H9 (cell line): ENCODE measurements at regions not wholly inside any gene's neighbourhood (a gene's known extent, or its start where the extent isn't known, plus 50 kb on each side); places are given as distances from the start of the nearest gene placed in this dataset.

Experiments used
- DNase-seq: peaks from one replicate; pipeline ENCODE4 v3.0.0-alpha.2; 2017
- H2AFZ ChIP-seq: one replicate; pipeline ENCODE4 v1.6.1; 2013; ENCODE audit warnings: mild to moderate bottlenecking, low read length, control low read depth, moderate library complexity
- H2AK5ac ChIP-seq: 2 replicates; pipeline ENCODE4 v1.6.1; 2013; ENCODE audit warnings: low read length, control low read depth, mixed read lengths; ENCODE audit not compliant: insufficient read length
- H2BK120ac ChIP-seq: one replicate; pipeline ENCODE4 v1.6.1; 2013; ENCODE audit warnings: low read depth, mild to moderate bottlenecking, low read length, control low read depth, inconsistent platforms; ENCODE audit not compliant: poor library complexity, severe bottlenecking
- H2BK12ac ChIP-seq: 2 replicates; pipeline ENCODE4 v1.6.1; 2013; ENCODE audit warnings: low read length, control low read depth, mixed read lengths, low read depth; ENCODE audit not compliant: insufficient read length
- H2BK15ac ChIP-seq: 2 replicates; pipeline ENCODE4 v1.6.1; 2013; ENCODE audit warnings: low read depth, low read length, control low read depth
- H2BK20ac ChIP-seq: one replicate; pipeline ENCODE4 v1.6.1; 2013; ENCODE audit warnings: low read depth, mild to moderate bottlenecking, low read length, control low read depth, inconsistent platforms; ENCODE audit not compliant: poor library complexity, severe bottlenecking
- H2BK5ac ChIP-seq: 2 replicates; pipeline ENCODE4 v1.6.1; 2013; ENCODE audit warnings: low read length, control low read depth, mixed read lengths; ENCODE audit not compliant: insufficient read length
- H3K14ac ChIP-seq: 2 replicates; pipeline ENCODE4 v1.6.1; 2013; ENCODE audit warnings: low read length, control low read depth; ENCODE audit not compliant: insufficient read depth
- H3K18ac ChIP-seq: 2 replicates; pipeline ENCODE4 v1.6.1; 2013; ENCODE audit warnings: low read depth, mild to moderate bottlenecking, mixed read lengths, low read length, control low read depth; ENCODE audit not compliant: insufficient read length
- H3K23ac ChIP-seq: 2 replicates; pipeline ENCODE4 v1.6.1; 2013; ENCODE audit warnings: low read length, control low read depth, mixed read lengths, low read depth; ENCODE audit not compliant: insufficient read length
- H3K23me2 ChIP-seq: 2 replicates; pipeline ENCODE4 v1.6.1; 2013; ENCODE audit warnings: low read depth, mild to moderate bottlenecking, mixed read lengths, low read length, control low read depth; ENCODE audit not compliant: insufficient read length, poor library complexity, severe bottlenecking
- H3K27ac ChIP-seq: 2 replicates; pipeline ENCODE4 v1.5.1; 2013; ENCODE audit warnings: low read length, control low read depth, mixed read lengths, low read depth; ENCODE audit not compliant: insufficient read length
- H3K27me3 ChIP-seq: 2 replicates; pipeline ENCODE4 v1.6.1; 2013; ENCODE audit warnings: low read length, control low read depth, inconsistent platforms; ENCODE audit not compliant: insufficient read depth
- H3K4ac ChIP-seq: 2 replicates; pipeline ENCODE4 v1.6.1; 2013; ENCODE audit warnings: low read depth, mild to moderate bottlenecking, control low read depth, inconsistent platforms, low read length, moderate library complexity
- H3K4me1 ChIP-seq: 2 replicates; pipeline ENCODE4 v1.6.1; 2013; ENCODE audit warnings: low read length, control low read depth, inconsistent platforms; ENCODE audit not compliant: insufficient read depth
- H3K4me2 ChIP-seq: 2 replicates; pipeline ENCODE4 v1.6.1; 2013; ENCODE audit warnings: low read length, control low read depth, mixed read lengths; ENCODE audit not compliant: insufficient read length, insufficient read depth
- H3K56ac ChIP-seq: 2 replicates; pipeline ENCODE4 v1.6.1; 2013; ENCODE audit warnings: low read depth, mild to moderate bottlenecking, mixed read lengths, low read length, control low read depth; ENCODE audit not compliant: insufficient read length
- H3K79me1 ChIP-seq: 2 replicates; pipeline ENCODE4 v1.6.1; 2013; ENCODE audit warnings: low read depth, mild to moderate bottlenecking, moderate library complexity, low read length, control low read depth, inconsistent platforms; ENCODE audit not compliant: insufficient read depth, poor library complexity, severe bottlenecking
- H3K79me2 ChIP-seq: 2 replicates; pipeline ENCODE4 v1.6.1; 2013; ENCODE audit warnings: low read length, control low read depth, inconsistent platforms; ENCODE audit not compliant: insufficient read depth
- H3K9ac ChIP-seq: 2 replicates; pipeline ENCODE4 v1.6.1; 2013; ENCODE audit warnings: low read length, control low read depth, mixed read lengths; ENCODE audit not compliant: insufficient read length; ENCODE audit errors: extremely low read depth
- H3K9me3 ChIP-seq: one replicate; pipeline ENCODE4 v1.6.1; 2013; ENCODE audit warnings: low read depth, low read length, inconsistent platforms; ENCODE audit not compliant: control insufficient read depth
- H3T11ph ChIP-seq: one replicate; pipeline ENCODE4 v1.6.1; 2013; ENCODE audit warnings: mild to moderate bottlenecking, low read length, control low read depth, inconsistent platforms
- H4K20me1 ChIP-seq: one replicate; pipeline ENCODE4 v1.6.1; 2013; ENCODE audit not compliant: control insufficient read depth, insufficient read length, insufficient read depth
- H4K5ac ChIP-seq: 2 replicates; pipeline ENCODE4 v1.6.1; 2013; ENCODE audit warnings: low read depth, mild to moderate bottlenecking, mixed read lengths, low read length, control low read depth; ENCODE audit not compliant: insufficient read length
- H4K8ac ChIP-seq: replicated peaks from 2 replicates; pipeline ENCODE4 v1.6.1; 2013; ENCODE audit warnings: low read length, control low read depth, mixed read lengths, low read depth; ENCODE audit not compliant: insufficient read length
- H4K91ac ChIP-seq: 2 replicates; pipeline ENCODE4 v1.6.1; 2013; ENCODE audit warnings: low read depth, mild to moderate bottlenecking, moderate library complexity, mixed read lengths, low read length, control low read depth; ENCODE audit not compliant: insufficient read length
- H3K27ac Mint-ChIP-seq, 3 experiments: 2 replicates in 2 of 3; 3 replicates in 1 of 3; pipeline ENCODE4 v1.8.0; 2020 to 2021; ENCODE audit warnings: mixed read lengths in 3 of 3, mild to moderate bottlenecking in 1 of 3, moderate library complexity in 1 of 3
- H3K27me3 Mint-ChIP-seq: 2 replicates; pipeline ENCODE4 v1.8.0; 2021; ENCODE audit warnings: low read depth, mild to moderate bottlenecking, moderate library complexity, mixed read lengths
- H3K36me3 Mint-ChIP-seq, 3 experiments: 2 replicates in 2 of 3; 3 replicates in 1 of 3; pipeline ENCODE4 v1.8.0; 2020 to 2021; ENCODE audit warnings: low read depth in 3 of 3, mixed read lengths in 3 of 3; ENCODE audit not compliant: insufficient read depth in 1 of 3
- H3K4me1 Mint-ChIP-seq, 2 experiments: 2 replicates each; pipeline ENCODE4 v1.8.0; 2020; ENCODE audit warnings: mixed read lengths in 2 of 2
- H3K4me3 Mint-ChIP-seq, 2 experiments: 2 replicates in 1 of 2; 3 replicates in 1 of 2; pipeline ENCODE4 v1.8.0; 2020 to 2021; ENCODE audit warnings: mild to moderate bottlenecking in 2 of 2, mixed read lengths in 2 of 2, moderate library complexity in 1 of 2
- H3K9me3 Mint-ChIP-seq, 2 experiments: 2 replicates in 1 of 2; 3 replicates in 1 of 2; pipeline ENCODE4 v1.8.0; 2020; ENCODE audit warnings: mild to moderate bottlenecking in 2 of 2, mixed read lengths in 2 of 2, moderate library complexity in 1 of 2
- WGBS: extraction: QIAGEN DNeasy Blood & Tissue Kit; methylation state at CpG from one replicate; pipeline ENCODE4 v1.1.7; 2013; ENCODE audit warnings: missing lambda C conversion rate, low lambda C conversion rate, mixed read lengths; ENCODE audit not compliant: insufficient read length; ENCODE audit errors: extremely low coverage; 5-methylcytosine and 5-hydroxymethylcytosine counted together
- TF ChIP-seq, protein P1 (sequence below): fragments of 200-600 bp; sonication (generic); conservative IDR thresholded peaks from 3 replicates; pipeline ENCODE4 v1.8.0; 2021; ENCODE audit warnings: antibody characterized with exemption, mild to moderate bottlenecking

- no peaks in the 10 kb centered on the region; the same call in 1 of the 2 replicates for H3K4me1 ChIP-seq
- no peak overlapping the region for H2BK5ac ChIP-seq
- H2AK5ac ChIP-seq: no peak overlapping the region
- TF ChIP-seq, protein P1, sequence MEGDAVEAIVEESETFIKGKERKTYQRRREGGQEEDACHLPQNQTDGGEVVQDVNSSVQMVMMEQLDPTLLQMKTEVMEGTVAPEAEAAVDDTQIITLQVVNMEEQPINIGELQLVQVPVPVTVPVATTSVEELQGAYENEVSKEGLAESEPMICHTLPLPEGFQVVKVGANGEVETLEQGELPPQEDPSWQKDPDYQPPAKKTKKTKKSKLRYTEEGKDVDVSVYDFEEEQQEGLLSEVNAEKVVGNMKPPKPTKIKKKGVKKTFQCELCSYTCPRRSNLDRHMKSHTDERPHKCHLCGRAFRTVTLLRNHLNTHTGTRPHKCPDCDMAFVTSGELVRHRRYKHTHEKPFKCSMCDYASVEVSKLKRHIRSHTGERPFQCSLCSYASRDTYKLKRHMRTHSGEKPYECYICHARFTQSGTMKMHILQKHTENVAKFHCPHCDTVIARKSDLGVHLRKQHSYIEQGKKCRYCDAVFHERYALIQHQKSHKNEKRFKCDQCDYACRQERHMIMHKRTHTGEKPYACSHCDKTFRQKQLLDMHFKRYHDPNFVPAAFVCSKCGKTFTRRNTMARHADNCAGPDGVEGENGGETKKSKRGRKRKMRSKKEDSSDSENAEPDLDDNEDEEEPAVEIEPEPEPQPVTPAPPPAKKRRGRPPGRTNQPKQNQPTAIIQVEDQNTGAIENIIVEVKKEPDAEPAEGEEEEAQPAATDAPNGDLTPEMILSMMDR: no peak
- no peak overlapping the region for H2BK12ac ChIP-seq
- Mint-ChIP-seq H3K36me3 (no peaks in the 10 kb centered on the region), H3K4me1 (peaks cover 9 to 17% of the 10 kb centered on the region in 2 experiments), H3K9me3 (no peaks in the 10 kb centered on the region), H3K27me3 (no peaks in the 10 kb centered on the region), H3K4me3 (no peak overlapping the region), H3K27ac (no peak overlapping the region)
- no peak overlapping the region for H3K14ac ChIP-seq
- no peak overlapping the region for H3T11ph ChIP-seq
- H4K8ac ChIP-seq: no peak overlapping the region
- H3K18ac ChIP-seq: no peak overlapping the region
- H2BK20ac ChIP-seq: no peak overlapping the region
- no peaks in the 10 kb centered on the region for H3K9me3 ChIP-seq
- H3K23me2 ChIP-seq: no peaks in the 10 kb centered on the region
- H3K27me3 ChIP-seq: no peaks in the 10 kb centered on the region
- no peaks in the 10 kb centered on the region for H3K79me2 ChIP-seq
- H3K9ac ChIP-seq: no peak overlapping the region
- H4K91ac ChIP-seq: no peak overlapping the region
- WGBS: no CpG with 5 or more reads among the region's 4 CpGs
- no peak for DNase-seq
- H3K23ac ChIP-seq: no peak overlapping the region
- H4K20me1 ChIP-seq: no peaks in the 10 kb centered on the region
- no peak overlapping the region for H3K56ac ChIP-seq
- H3K4ac ChIP-seq: no peak overlapping the region
- H2AFZ ChIP-seq: no peak overlapping the region
- H2BK15ac ChIP-seq: no peak overlapping the region
- H2BK120ac ChIP-seq: no peak overlapping the region
- no peak overlapping the region for H3K27ac ChIP-seq
- no peak overlapping the region for H3K4me2 ChIP-seq
- H3K79me1 ChIP-seq: no peaks in the 10 kb centered on the region
- no peak overlapping the region for H4K5ac ChIP-seq
Measured at GRCh38 chr10:83167081-83167480, 972.2 kb upstream of the GHITM start.
